ENCODE measurements at regions not wholly inside any gene's neighbourhood (a gene's known extent, or its start where the extent isn't known, plus 50 kb on each side); places are given as distances from the start of the nearest gene placed in this dataset.

- TF ChIP-seq RERE (CRISPR knock-in tag; IDR thresholded peaks at IDR 0.05; ENCODE audit: low read depth) (no peak), ISX (CRISPR knock-in tag; conservative IDR thresholded peaks at IDR 0.05) (no peak), RAD51 (IDR thresholded peaks at IDR 0.05; ENCODE audit: borderline replicate concordance) (no peak), ZNF746 (CRISPR knock-in tag; IDR thresholded peaks at IDR 0.05) (no peak), ZNF18 (CRISPR knock-in tag; IDR thresholded peaks at IDR 0.05; ENCODE audit: insufficient replicate concordance) (no peak), PPARG (CRISPR knock-in tag; conservative IDR thresholded peaks at IDR 0.05) (no peak), ZSCAN20 (CRISPR knock-in tag; IDR thresholded peaks at IDR 0.05; ENCODE audit: borderline replicate concordance) (no peak)
- TF ChIP-seq, protein P1, sequence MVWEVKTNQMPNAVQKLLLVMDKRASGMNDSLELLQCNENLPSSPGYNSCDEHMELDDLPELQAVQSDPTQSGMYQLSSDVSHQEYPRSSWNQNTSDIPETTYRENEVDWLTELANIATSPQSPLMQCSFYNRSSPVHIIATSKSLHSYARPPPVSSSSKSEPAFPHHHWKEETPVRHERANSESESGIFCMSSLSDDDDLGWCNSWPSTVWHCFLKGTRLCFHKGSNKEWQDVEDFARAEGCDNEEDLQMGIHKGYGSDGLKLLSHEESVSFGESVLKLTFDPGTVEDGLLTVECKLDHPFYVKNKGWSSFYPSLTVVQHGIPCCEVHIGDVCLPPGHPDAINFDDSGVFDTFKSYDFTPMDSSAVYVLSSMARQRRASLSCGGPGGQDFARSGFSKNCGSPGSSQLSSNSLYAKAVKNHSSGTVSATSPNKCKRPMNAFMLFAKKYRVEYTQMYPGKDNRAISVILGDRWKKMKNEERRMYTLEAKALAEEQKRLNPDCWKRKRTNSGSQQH (CRISPR knock-in tag; IDR thresholded peaks at IDR 0.05; ENCODE audit: low read depth): no peak
- TF ChIP-seq, protein P2, sequence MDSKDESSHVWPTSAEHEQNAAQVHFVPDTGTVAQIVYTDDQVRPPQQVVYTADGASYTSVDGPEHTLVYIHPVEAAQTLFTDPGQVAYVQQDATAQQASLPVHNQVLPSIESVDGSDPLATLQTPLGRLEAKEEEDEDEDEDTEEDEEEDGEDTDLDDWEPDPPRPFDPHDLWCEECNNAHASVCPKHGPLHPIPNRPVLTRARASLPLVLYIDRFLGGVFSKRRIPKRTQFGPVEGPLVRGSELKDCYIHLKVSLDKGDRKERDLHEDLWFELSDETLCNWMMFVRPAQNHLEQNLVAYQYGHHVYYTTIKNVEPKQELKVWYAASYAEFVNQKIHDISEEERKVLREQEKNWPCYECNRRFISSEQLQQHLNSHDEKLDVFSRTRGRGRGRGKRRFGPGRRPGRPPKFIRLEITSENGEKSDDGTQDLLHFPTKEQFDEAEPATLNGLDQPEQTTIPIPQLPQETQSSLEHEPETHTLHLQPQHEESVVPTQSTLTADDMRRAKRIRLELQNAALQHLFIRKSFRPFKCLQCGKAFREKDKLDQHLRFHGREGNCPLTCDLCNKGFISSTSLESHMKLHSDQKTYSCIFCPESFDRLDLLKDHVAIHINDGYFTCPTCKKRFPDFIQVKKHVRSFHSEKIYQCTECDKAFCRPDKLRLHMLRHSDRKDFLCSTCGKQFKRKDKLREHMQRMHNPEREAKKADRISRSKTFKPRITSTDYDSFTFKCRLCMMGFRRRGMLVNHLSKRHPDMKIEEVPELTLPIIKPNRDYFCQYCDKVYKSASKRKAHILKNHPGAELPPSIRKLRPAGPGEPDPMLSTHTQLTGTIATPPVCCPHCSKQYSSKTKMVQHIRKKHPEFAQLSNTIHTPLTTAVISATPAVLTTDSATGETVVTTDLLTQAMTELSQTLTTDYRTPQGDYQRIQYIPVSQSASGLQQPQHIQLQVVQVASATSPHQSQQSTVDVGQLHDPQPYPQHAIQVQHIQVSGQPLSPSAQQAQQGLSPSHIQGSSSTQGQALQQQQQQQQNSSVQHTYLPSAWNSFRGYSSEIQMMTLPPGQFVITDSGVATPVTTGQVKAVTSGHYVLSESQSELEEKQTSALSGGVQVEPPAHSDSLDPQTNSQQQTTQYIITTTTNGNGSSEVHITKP (CRISPR knock-in tag; IDR thresholded peaks at IDR 0.05; ENCODE audit: low read depth): no peak
Observed at GRCh38 chr15:39296955-39297354, 283.9 kb upstream of the THBS1 start (continued).
